ENCODE measurements at regions not wholly inside any gene's neighbourhood (a gene's known extent, or its start where the extent isn't known, plus 50 kb on each side); places are given as distances from the start of the nearest gene placed in this dataset.

GRCh38 chr13:62537593-62537992 is 1121.9 kb upstream of the PCDH20 start:
- no peak for TF ChIP-seq CTCF (IDR thresholded peaks at IDR 0.05; ENCODE audit: insufficient read depth, low read length, poor library complexity, severe bottlenecking)
- DNase-seq (ENCODE audit: extremely low read depth, insufficient read length), result no peak
- Histone ChIP-seq H3K27me3 (replicated peaks; ENCODE audit: control insufficient read depth, insufficient read depth, low read length) (no peaks in the 10 kb centered on the region), H3K4me3 (replicated peaks; ENCODE audit: low read depth, low read length) (no peak overlapping the region), H3K36me3 (ENCODE audit: control insufficient read depth, insufficient read depth, low read length) (no peaks in the 10 kb centered on the region)

GRCh38 chr13:62525652-62526051 is 1110.0 kb upstream of the PCDH20 start:
- Histone ChIP-seq H3K36me3 (ENCODE audit: control insufficient read depth, insufficient read depth, low read length) (no peaks in the 10 kb centered on the region), H3K27me3 (replicated peaks; ENCODE audit: control insufficient read depth, insufficient read depth, low read length) (no peaks in the 10 kb centered on the region), H3K4me3 (replicated peaks; ENCODE audit: low read depth, low read length) (no peak overlapping the region)
- no peak for TF ChIP-seq CTCF (IDR thresholded peaks at IDR 0.05; ENCODE audit: insufficient read depth, low read length, poor library complexity, severe bottlenecking)
- no peak for DNase-seq (ENCODE audit: extremely low read depth, insufficient read length)

- peak; percentile 24 for DNase-seq (ENCODE audit: extremely low read depth, insufficient read length)
- Histone ChIP-seq H3K4me3 (replicated peaks; ENCODE audit: low read depth, low read length) (no peak overlapping the region), H3K27me3 (replicated peaks; ENCODE audit: control insufficient read depth, insufficient read depth, low read length) (no peaks in the 10 kb centered on the region), H3K36me3 (ENCODE audit: control insufficient read depth, insufficient read depth, low read length) (no peaks in the 10 kb centered on the region)
- no peak for TF ChIP-seq CTCF (IDR thresholded peaks at IDR 0.05; ENCODE audit: insufficient read depth, low read length, poor library complexity, severe bottlenecking)
Measured at GRCh38 chr13:62524498-62524897, 1108.8 kb upstream of the PCDH20 start.

- no peak overlapping the region for H3K4me3 ChIP-seq (replicated peaks; ENCODE audit: low read depth, low read length)
- TF ChIP-seq CTCF (IDR thresholded peaks at IDR 0.05; ENCODE audit: insufficient read depth, low read length, poor library complexity, severe bottlenecking), result no peak
- DNase-seq (ENCODE audit: extremely low read depth, insufficient read length), result peak; percentile 55
- H3K27me3 ChIP-seq (replicated peaks; ENCODE audit: control insufficient read depth, insufficient read depth, low read length), result no peaks in the 10 kb centered on the region
- no peaks in the 10 kb centered on the region for H3K36me3 ChIP-seq (ENCODE audit: control insufficient read depth, insufficient read depth, low read length)
Measured at GRCh38 chr13:62524061-62524460, 1108.4 kb upstream of the PCDH20 start.

GRCh38 chr13:62512194-62513141 is 1096.8 kb upstream of the PCDH20 start:
- H3K4me3 ChIP-seq (replicated peaks; ENCODE audit: low read depth, low read length), result no peak overlapping the region

More at GRCh38 chr13:62512194-62513141, 1096.8 kb upstream of the PCDH20 start:
- Histone ChIP-seq H3K27me3 (replicated peaks; ENCODE audit: control insufficient read depth, insufficient read depth, low read length) (no peaks in the 10 kb centered on the region), H3K36me3 (ENCODE audit: control insufficient read depth, insufficient read depth, low read length) (no peaks in the 10 kb centered on the region)
- peak; percentile 44 for DNase-seq (ENCODE audit: extremely low read depth, insufficient read length)
- TF ChIP-seq CTCF (IDR thresholded peaks at IDR 0.05; ENCODE audit: insufficient read depth, low read length, poor library complexity, severe bottlenecking), result peak; percentile 87
